ENCODE measurements at regions not wholly inside any gene's neighbourhood (a gene's known extent, or its start where the extent isn't known, plus 50 kb on each side); places are given as distances from the start of the nearest gene placed in this dataset.
"Not testable (repeated sequence)": the region's sequence is repeated elsewhere in the genome, so short reads cannot be mapped to it uniquely, and the experiment has no call there.

DNA sequence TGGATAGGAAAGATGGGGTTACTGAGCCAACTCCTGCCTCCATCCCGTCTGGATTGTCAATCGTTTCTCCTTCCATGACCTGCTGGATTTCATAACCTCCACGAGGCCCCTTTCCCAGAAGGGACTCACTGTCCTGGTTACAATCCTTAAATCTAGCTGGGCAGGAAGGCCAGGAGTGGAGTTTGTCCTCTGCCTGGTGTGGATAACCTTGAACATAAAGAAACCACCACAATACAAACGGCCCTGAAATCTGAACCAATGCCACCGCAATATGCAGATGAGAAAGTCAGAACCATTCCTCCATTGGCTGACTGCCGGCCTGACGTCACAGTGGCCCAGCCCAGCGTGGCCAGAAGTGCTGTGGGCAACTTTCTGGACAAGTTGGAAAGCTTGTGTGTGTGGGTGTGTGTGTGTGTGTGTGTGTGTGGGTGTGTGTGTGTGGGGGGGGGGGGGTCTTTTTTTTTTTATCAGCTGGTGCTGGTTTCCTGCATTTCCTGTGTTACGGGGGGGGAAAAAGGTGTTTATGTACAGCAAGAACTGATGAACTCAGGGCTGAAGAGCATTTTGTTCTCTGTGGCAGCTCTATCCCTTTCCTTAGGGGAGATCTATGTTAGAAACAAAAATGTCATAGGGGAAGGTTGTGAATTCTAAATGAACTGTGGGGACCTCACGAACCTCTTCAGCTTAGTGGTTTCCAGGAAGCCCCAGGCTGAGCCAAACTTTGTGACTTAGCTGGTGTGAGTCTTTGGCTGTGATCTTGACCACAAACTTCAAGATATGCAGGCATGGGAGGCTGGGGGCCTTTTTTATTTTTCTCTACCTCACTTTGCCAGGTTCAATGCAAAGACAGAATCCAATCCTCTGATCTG, 81.6 kb upstream of the MED13L start:
- Histone ChIP-seq H3K27ac (peak overlapping the region in 17 of 21 experiments; percentile 18 to 87 (median 72)), H3K4me3 (peak overlapping the region in 1 of 7 experiments; percentile 9)

- no peak overlapping the region for H3K27ac ChIP-seq
- no peak overlapping the region for H3K4me3 ChIP-seq
These were observed 83.3 kb upstream of the MED13L start for GRCh38 chr12:116360579-116361413.

GRCh38 chr12:116361414-116362223, 84.1 kb upstream of the MED13L start:
- H3K4me3 ChIP-seq: no peak overlapping the region
- H3K27ac ChIP-seq: no peak overlapping the region

- H3K4me3 ChIP-seq: no peak overlapping the region
- no peak overlapping the region for H3K27ac ChIP-seq
These were observed 87.6 kb upstream of the MED13L start for GRCh38 chr12:116365114-116365513.

- H3K4me3 ChIP-seq: no peak overlapping the region
- no peak overlapping the region for H3K27ac ChIP-seq
These were observed 88.3 kb upstream of the MED13L start for GRCh38 chr12:116365606-116366455.

GRCh38 chr12:116366456-116366776, 88.9 kb upstream of the MED13L start:
- H3K27ac ChIP-seq: no peak overlapping the region
- H3K4me3 ChIP-seq: no peak overlapping the region

DNA sequence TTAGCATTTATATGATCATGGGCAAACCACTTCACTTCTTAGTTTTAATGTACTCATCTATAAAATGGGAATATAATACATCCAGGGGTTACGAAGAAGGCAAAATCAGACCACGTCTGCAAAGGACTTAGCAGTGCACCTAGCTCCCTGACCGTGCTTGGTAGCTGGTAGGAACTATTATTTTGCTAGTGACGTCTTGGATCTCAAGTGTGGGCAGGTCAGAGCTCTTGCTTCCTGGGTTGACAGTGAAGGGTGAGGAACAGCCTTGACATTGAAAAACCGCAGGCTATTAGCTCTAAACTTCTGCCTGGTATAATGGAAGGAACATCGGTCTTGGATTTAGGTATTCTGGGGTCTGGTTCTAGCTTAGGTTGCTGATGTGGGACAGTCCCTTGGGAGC, 89.3 kb upstream of the MED13L start:
- Histone ChIP-seq H3K4me3 (no peak overlapping the region), H3K27ac (no peak overlapping the region)

DNA sequence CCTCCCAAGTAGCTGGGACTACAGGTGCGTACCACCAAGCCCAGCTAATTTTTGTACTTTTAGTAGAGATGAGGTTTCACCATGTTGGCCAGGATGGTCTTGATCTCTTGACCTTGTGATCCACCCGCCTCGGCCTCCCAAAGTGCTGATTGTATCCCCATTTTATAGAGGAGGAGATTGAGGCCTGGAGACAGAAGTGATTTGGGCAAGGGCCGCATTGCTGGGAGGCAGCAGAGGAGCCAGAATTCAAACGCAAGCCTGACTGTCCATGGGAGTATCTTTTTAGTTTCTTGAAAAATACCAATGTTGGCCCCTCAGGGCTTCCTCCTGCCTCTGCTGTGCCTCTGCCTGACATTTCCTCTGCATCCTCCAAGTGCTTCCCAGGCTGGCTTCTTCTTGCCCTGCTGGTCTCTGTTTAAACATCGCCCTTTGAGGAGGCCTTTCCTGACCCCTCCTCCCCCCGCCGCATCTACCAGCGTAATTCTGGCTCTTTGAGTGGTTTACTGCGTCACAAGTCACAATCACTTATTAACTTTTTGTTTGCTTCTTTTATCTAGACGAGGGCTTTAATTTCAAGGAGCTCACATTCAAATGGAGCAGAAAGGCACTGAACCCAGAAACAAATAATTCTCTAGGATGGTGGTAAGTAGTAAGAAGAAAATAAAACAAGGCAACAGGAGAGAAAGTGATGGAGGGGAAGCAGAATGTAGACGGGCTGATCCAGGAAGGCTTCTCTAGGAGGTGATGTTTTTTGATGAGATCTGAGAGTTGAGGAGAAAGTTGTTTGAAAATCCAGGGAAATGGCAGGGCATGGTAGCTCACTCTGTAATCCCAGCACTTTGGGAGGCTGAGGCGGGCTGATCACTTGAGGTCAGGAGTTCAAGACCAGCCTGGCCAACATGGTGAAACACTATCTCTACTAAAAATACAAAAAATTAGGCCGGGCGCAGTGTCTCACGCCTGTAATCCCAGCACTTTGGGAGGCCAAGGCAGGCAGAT, 91.0 kb upstream of the MED13L start:
- H3K4me3 ChIP-seq: no peak overlapping the region
- H3K27ac ChIP-seq: no peak overlapping the region

DNA sequence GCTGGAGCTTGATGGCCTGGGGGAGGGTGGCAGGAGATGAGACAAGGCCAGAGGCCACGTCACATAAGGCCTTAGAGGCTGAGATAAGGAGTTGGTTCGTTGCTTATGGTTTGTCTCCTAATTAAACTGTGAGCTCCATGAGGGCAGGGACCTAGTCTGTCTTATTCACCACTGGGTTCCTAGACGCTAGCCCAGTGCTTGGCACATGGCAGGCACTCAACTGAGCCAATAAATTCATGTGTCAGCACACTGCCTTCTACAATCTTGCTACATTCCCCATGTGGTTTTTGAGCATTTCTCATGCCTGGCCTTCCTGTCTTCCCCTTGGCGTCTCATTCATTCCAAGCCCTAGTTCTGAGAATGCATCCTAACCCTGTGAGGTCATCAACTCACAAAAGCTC, 92.5 kb upstream of the MED13L start:
- H3K27ac ChIP-seq: no peak overlapping the region
- H3K4me3 ChIP-seq: no peak overlapping the region

- H3K4me3 ChIP-seq: no peak overlapping the region
- peak overlapping the region in 1 of 21 experiments; percentile 30 for H3K27ac ChIP-seq
These were observed 93.5 kb upstream of the MED13L start for GRCh38 chr12:116370886-116371580.

GRCh38 chr12:116372815-116373214, 95.3 kb upstream of the MED13L start:
- Histone ChIP-seq H3K4me3 (no peak overlapping the region), H3K27ac (no peak overlapping the region)

DNA sequence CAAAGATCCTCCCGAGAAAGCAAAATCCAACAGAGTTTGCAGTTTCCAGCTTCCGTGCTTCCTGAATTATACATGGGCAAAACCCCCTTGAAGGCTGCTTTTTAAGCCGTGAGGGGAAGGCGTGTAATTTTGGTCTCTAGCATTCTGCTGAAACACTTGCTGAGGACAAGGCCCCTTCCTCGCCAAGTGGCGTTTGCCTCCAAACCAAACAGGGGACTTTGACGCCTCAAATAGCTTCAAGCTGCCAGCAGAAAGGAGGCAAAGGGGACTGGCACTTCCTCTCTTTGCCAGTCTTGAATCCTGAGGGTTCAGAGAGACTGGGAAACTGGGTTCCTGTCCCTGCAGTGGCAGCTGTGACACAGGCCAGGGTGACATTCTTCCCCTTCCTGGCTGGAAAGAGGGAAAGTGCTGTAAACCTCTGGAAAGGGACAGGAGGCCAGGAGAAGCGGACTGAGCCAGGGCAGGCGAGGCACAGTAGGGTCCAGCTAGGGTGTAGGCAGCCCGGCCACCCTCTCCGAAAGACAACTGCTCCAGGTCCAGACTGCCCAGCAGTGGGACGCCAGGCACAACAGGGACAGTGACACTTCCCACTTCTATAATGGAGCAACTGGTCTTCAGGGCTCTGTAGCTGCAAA, 96.2 kb upstream of the MED13L start:
- no peak overlapping the region for H3K27ac ChIP-seq

GRCh38 chr12:116374207-116374606, 96.7 kb upstream of the MED13L start:
- Histone ChIP-seq H3K27ac (no peak overlapping the region), H3K4me3 (no peak overlapping the region)

More for the DNA sequence above, 96.2 kb upstream of the MED13L start:
- no peak overlapping the region for H3K4me3 ChIP-seq

DNA sequence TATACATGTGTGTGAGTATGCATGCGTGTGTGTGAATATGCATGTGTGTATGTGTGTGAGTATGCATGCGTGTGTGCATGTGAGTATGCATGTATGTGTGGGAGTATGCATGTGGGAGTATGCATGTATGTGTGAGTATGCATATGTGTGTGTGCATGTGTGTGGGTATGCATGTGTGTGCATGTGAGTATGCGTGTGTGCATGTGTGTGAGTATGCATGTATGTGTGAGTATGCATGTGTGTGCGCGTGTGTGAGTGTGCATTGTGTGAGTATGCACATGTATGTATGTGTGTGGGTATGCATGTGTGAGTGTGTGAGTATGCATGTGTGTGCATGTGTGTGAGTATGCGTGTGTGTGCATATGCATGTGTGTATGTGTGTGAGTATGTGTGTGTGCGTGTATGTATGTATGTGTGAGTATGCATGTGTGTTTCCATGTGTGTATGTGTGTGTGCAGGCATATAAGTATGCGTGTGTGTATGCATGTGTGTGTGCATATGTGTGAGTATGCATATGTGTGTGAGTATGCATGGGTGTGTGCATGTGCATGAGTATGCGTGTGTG, 97.9 kb upstream of the MED13L start:
- Histone ChIP-seq H3K4me3 (no peak overlapping the region), H3K27ac (no peak overlapping the region)

- no peak overlapping the region for H3K4me3 ChIP-seq
- no peak overlapping the region for H3K27ac ChIP-seq
These were observed 99.1 kb upstream of the MED13L start for GRCh38 chr12:116376354-116377193.

- not testable (repeated sequence) for H3K27ac ChIP-seq, H3K4me3 ChIP-seq
These were observed 99.7 kb upstream of the MED13L start for GRCh38 chr12:116377194-116377571.

All from skin epidermis (tissue), 12 donors.